Endothelial cell of umbilical vein (primary cell): ENCODE measurements at regions not wholly inside any gene's neighbourhood (a gene's known extent, or its start where the extent isn't known, plus 50 kb on each side); places are given as distances from the start of the nearest gene placed in this dataset.

ENCODE experiments used
- BruUV-seq: library from RNA; stranded (reverse); fragments of 400-500 nt; replicated peaks from 2 replicates; lab custom pipeline; 2021; lab: Mats Ljungman, UMichigan
- CTCF ChIA-PET: fragments of 300-600, 350-600 bp; sonication (Branson Sonifier 250); formaldehyde crosslinking; loops from one replicate; lab custom pipeline; 2021; ENCODE audit warnings: antibody characterized with exemption, inconsistent platforms; lab: Charles Lee
- POLR2A ChIA-PET: fragments of 300-600, 350-600 bp; sonication (Branson Sonifier 250); formaldehyde crosslinking; loops from one replicate; lab custom pipeline; 2021; ENCODE audit warnings: antibody characterized with exemption, inconsistent platforms; lab: Charles Lee
- DNase-seq: peaks from one replicate; pipeline ENCODE4 v3.0.0-alpha.2; 2011; ENCODE audit warnings: low read depth, low spot score
- FAIRE-seq: peaks from 2 replicates; lab custom pipeline; 2011; peaks lifted over from hg19 to GRCh38; lab: Jason Lieb, UNC
- H2AFZ ChIP-seq: 2 replicates; pipeline ENCODE4 v1.6.0; 2012; ENCODE audit warnings: low read depth, low read length, control low read depth, inconsistent platforms
- H3K27ac ChIP-seq: 2 replicates; pipeline ENCODE4 v1.5.1; 2011; ENCODE audit warnings: low read depth, mild to moderate bottlenecking, control low read depth, low read length, moderate library complexity; ENCODE audit not compliant: insufficient read depth
- H3K27me3 ChIP-seq, 2 experiments: 2 replicates each; pipeline versions ENCODE4 v1.6.0 to v1.6.1; 2011; ENCODE audit warnings: low read length in 2 of 2, mixed read lengths in 1 of 2; ENCODE audit not compliant: control insufficient read depth in 2 of 2, insufficient read depth in 2 of 2
- H3K36me3 ChIP-seq, 2 experiments: 2 replicates in 1 of 2; 3 replicates in 1 of 2; pipeline ENCODE4 v1.5.1; 2011; ENCODE audit warnings: low read length in 2 of 2, mild to moderate bottlenecking in 1 of 2, moderate library complexity in 1 of 2; ENCODE audit not compliant: control insufficient read depth in 2 of 2, insufficient read depth in 2 of 2; ENCODE audit errors: extremely low read depth in 1 of 2
- H3K4me1 ChIP-seq: 3 replicates; pipeline ENCODE4 v1.5.1; 2011; ENCODE audit warnings: mild to moderate bottlenecking, low read length; ENCODE audit not compliant: control insufficient read depth, insufficient read depth; ENCODE audit errors: extremely low read depth
- H3K4me2 ChIP-seq: 2 replicates; pipeline ENCODE4 v1.6.1; 2011; ENCODE audit warnings: low read length, control low read depth, mixed read lengths; ENCODE audit not compliant: insufficient read depth
- H3K4me3 ChIP-seq, 3 experiments: fragments of 200-600 bp in 1 of 3; sonication (generic), shearing (Covaris generic) in 1 of 3; replicated peaks in 1 of 3; 2 replicates each; pipeline ENCODE4 v1.5.1; 2011 to 2016; ENCODE audit warnings: control low read depth in 3 of 3, low read length in 3 of 3, mild to moderate bottlenecking in 2 of 3, inconsistent platforms in 1 of 3, low read depth in 1 of 3, moderate library complexity in 1 of 3; ENCODE audit not compliant: insufficient read depth in 1 of 3
- H3K79me2 ChIP-seq: 2 replicates; pipeline ENCODE4 v1.6.0; 2012; ENCODE audit warnings: low read length, inconsistent platforms; ENCODE audit not compliant: control insufficient read depth, insufficient read depth
- H3K9ac ChIP-seq: replicated peaks from 2 replicates; pipeline ENCODE3; 2011; ENCODE audit warnings: low read length, control low read depth; ENCODE audit not compliant: insufficient read depth; ENCODE audit errors: extremely low read depth
- H3K9me1 ChIP-seq: replicated peaks from 3 replicates; pipeline ENCODE4 v1.6.0; 2011; ENCODE audit warnings: mild to moderate bottlenecking, low read length; ENCODE audit not compliant: control insufficient read depth, insufficient read depth; ENCODE audit errors: extremely low read depth
- H3K9me3 ChIP-seq: replicated peaks from 2 replicates; pipeline ENCODE4 v1.5.1; 2012; ENCODE audit warnings: low read length, inconsistent platforms; ENCODE audit not compliant: control insufficient read depth, insufficient read depth
- H4K20me1 ChIP-seq: replicated peaks from 2 replicates; pipeline ENCODE3; 2011; ENCODE audit warnings: mild to moderate bottlenecking, low read length; ENCODE audit not compliant: control insufficient read depth, insufficient read depth; ENCODE audit errors: extremely low read depth
- CTCF ChIP-seq, 2 donors: IDR thresholded peaks; 1 replicate in 1 of 2; 2 replicates in 1 of 2; pipeline ENCODE4 v1.5.1; 2011; ENCODE audit warnings: low read length in 2 of 2, mild to moderate bottlenecking in 2 of 2, moderate library complexity in 2 of 2, control low read depth in 1 of 2, inconsistent platforms in 1 of 2, low read depth in 1 of 2; ENCODE audit not compliant: insufficient read depth in 1 of 2; ENCODE audit errors: extremely low read depth in 1 of 2
- EZH2 ChIP-seq: IDR thresholded peaks from 2 replicates; pipeline ENCODE4 v1.6.1; 2012; ENCODE audit warnings: borderline replicate concordance, low read depth, mild to moderate bottlenecking, moderate library complexity, low read length, inconsistent platforms; ENCODE audit not compliant: severe bottlenecking
- FOS ChIP-seq: IDR thresholded peaks from 2 replicates; pipeline ENCODE4 v1.6.1; 2011; ENCODE audit warnings: mild to moderate bottlenecking, low read length, moderate library complexity, borderline replicate concordance; ENCODE audit not compliant: insufficient read depth
- GATA2 ChIP-seq: IDR thresholded peaks from 2 replicates; pipeline ENCODE4 v1.7.0; 2011; ENCODE audit warnings: low read depth, mild to moderate bottlenecking, moderate library complexity, mixed read lengths, low read length; ENCODE audit not compliant: insufficient read length, insufficient read depth
- JUN ChIP-seq: IDR thresholded peaks from 2 replicates; pipeline ENCODE4 v1.6.1; 2011; ENCODE audit warnings: borderline replicate concordance, low read depth; ENCODE audit not compliant: insufficient read length, insufficient read depth
- MAX ChIP-seq: IDR thresholded peaks from 2 replicates; pipeline ENCODE4 v1.6.1; 2011; ENCODE audit not compliant: insufficient read depth, insufficient read length
- MYC ChIP-seq: IDR thresholded peaks from one replicate; pipeline ENCODE4 v1.6.1; 2011; ENCODE audit warnings: mild to moderate bottlenecking, low read depth, low read length
- POLR2A ChIP-seq: IDR thresholded peaks from 2 replicates; pipeline ENCODE4 v1.6.1; 2012; ENCODE audit warnings: low read depth, mild to moderate bottlenecking, control low read depth, low read length
- POLR2AphosphoS5 ChIP-seq: IDR thresholded peaks from 2 replicates; pipeline ENCODE4 v1.6.1; 2012; ENCODE audit warnings: low read depth, mild to moderate bottlenecking, control low read depth, low read length, moderate library complexity; ENCODE audit not compliant: insufficient read depth
- dilution Hi-C: fragments of 300-500 bp; cut with MboI; formaldehyde crosslinking; loops from one replicate; pipeline ENCODE4 v1.15.0; 2019; ENCODE audit warnings: low sequenced_read_pairs; ENCODE audit not compliant: extremely low pct_ligation_motif_present
- intact Hi-C: fragments of 100-400 bp; cut with micrococcal nuclease; formaldehyde crosslinking; loops from one replicate; pipeline ENCODE4 v1.10.0; 2022

- TF ChIP-seq GATA2 (peak; percentile 50), CTCF (IDR thresholded peaks at IDR 0.05; ENCODE audit: extremely low read depth in 1 of 2, insufficient read depth in 1 of 2, low read depth in 1 of 2, low read length in 2 of 2) (peak in 1 of 2 donors; percentile 19), MAX (no peak)
- Histone ChIP-seq H3K4me2 (no peak overlapping the region), H3K9me3 (no peaks in the 10 kb centered on the region), H3K9me1 (no peaks in the 10 kb centered on the region), H3K27ac (no peak overlapping the region), H3K9ac (no peak overlapping the region), H3K36me3 (no peaks in the 10 kb centered on the region), H4K20me1 (no peaks in the 10 kb centered on the region), H3K4me3 (no peak overlapping the region), H3K27me3 (no peaks in the 10 kb centered on the region), H3K4me1 (no peaks in the 10 kb centered on the region), H2AFZ (no peak overlapping the region), H3K79me2 (no peaks in the 10 kb centered on the region)
- dilution Hi-C loops: no loop called here
- intact Hi-C loops: no loop called here
- DNase-seq (peak; percentile 5), FAIRE-seq (no peak)
- ChIA-PET CTCF (interaction anchor here (1.8 to 3.1 kb wide), 3 partner anchors 13 to 431 kb away, joined by 9 to 19 read pairs (median 10); no protein-coding TSS in a partner anchor), POLR2A (no interaction called here)
- no TSS peak for BruUV-seq
Observed at GRCh38 chr10:90579602-90580242, 278.1 kb downstream of the HTR7 start.

GRCh38 chr10:90583416-90583815, 274.4 kb downstream of the HTR7 start:
- H3K4me1 ChIP-seq: peaks cover 10% of the 10 kb centered on the region
- no peak for DNase-seq
- no peak overlapping the region for H3K9ac ChIP-seq
- H2AFZ ChIP-seq: no peak overlapping the region
- TF ChIP-seq MAX (no peak), CTCF (IDR thresholded peaks at IDR 0.05; ENCODE audit: extremely low read depth in 1 of 2, insufficient read depth in 1 of 2, low read depth in 1 of 2, low read length in 2 of 2) (no peak), GATA2 (no peak), POLR2A (no peak), MYC (no peak), EZH2 (no peak), POLR2AphosphoS5 (no peak), JUN (no peak), FOS (no peak)
- H3K4me3 ChIP-seq: no peak overlapping the region
- CTCF ChIA-PET: interaction anchor here (1.0 to 1.4 kb wide), 3 partner anchors 9 to 295 kb away, joined by 4 to 5 read pairs (median 4); no protein-coding TSS in a partner anchor
- H3K9me1 ChIP-seq: no peaks in the 10 kb centered on the region
- H3K79me2 ChIP-seq: no peaks in the 10 kb centered on the region
- H3K9me3 ChIP-seq: no peaks in the 10 kb centered on the region
- no peak overlapping the region for H3K4me2 ChIP-seq
- H3K27ac ChIP-seq: no peak overlapping the region
- POLR2A ChIA-PET: no interaction called here
- H4K20me1 ChIP-seq: no peaks in the 10 kb centered on the region
- intact Hi-C loops (no loop called here), dilution Hi-C loops (no loop called here)
- BruUV-seq: no TSS peak
- no peaks in the 10 kb centered on the region for H3K36me3 ChIP-seq
- H3K27me3 ChIP-seq: no peaks in the 10 kb centered on the region
- no peak for FAIRE-seq
